ENCODE measurements at regions not wholly inside any gene's neighbourhood (a gene's known extent, or its start where the extent isn't known, plus 50 kb on each side); places are given as distances from the start of the nearest gene placed in this dataset.

DNA sequence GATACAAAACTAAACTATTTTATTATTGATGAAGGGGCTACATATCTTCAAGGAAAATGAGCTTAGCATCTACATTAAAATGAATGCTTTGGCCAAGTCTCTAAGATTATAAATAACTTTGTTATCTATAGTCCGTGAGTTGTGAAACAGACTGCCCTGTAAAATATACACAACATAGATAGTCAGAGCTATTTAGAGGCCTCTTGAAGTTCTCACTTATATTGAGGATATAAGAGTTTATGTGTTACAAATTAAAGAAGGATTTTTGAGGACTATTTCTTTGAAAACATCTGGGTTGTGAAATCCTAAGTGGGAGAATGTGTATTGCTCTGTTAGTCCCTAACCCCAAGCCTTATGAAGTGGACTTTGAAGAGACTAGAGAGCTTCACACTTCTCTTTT, 292.0 kb upstream of the CDH2 start:
- Histone ChIP-seq H3K9me3 (no peaks in the 10 kb centered on the region), H3K4me3 (no peak overlapping the region), H3K4me1 (no peaks in the 10 kb centered on the region), H3K27me3 (no peaks in the 10 kb centered on the region), H3K27ac (no peak overlapping the region), H3K36me3 (replicated peaks in 1 of 2; ENCODE audit: insufficient read depth in 1 of 2, low read depth in 2 of 2) (no peaks in the 10 kb centered on the region)
- intact Hi-C loops (cut with DNase I): no loop called here
- TF ChIP-seq, protein P1, sequence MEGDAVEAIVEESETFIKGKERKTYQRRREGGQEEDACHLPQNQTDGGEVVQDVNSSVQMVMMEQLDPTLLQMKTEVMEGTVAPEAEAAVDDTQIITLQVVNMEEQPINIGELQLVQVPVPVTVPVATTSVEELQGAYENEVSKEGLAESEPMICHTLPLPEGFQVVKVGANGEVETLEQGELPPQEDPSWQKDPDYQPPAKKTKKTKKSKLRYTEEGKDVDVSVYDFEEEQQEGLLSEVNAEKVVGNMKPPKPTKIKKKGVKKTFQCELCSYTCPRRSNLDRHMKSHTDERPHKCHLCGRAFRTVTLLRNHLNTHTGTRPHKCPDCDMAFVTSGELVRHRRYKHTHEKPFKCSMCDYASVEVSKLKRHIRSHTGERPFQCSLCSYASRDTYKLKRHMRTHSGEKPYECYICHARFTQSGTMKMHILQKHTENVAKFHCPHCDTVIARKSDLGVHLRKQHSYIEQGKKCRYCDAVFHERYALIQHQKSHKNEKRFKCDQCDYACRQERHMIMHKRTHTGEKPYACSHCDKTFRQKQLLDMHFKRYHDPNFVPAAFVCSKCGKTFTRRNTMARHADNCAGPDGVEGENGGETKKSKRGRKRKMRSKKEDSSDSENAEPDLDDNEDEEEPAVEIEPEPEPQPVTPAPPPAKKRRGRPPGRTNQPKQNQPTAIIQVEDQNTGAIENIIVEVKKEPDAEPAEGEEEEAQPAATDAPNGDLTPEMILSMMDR (IDR thresholded peaks at IDR 0.05): no peak
- no peak for TF ChIP-seq POLR2A (IDR thresholded peaks at IDR 0.05)
- ATAC-seq (no peak), DNase-seq (no peak)
- WGBS, 2 donors: 4 to 24% methylated on average over 1 of the region's 1 CpG

DNA sequence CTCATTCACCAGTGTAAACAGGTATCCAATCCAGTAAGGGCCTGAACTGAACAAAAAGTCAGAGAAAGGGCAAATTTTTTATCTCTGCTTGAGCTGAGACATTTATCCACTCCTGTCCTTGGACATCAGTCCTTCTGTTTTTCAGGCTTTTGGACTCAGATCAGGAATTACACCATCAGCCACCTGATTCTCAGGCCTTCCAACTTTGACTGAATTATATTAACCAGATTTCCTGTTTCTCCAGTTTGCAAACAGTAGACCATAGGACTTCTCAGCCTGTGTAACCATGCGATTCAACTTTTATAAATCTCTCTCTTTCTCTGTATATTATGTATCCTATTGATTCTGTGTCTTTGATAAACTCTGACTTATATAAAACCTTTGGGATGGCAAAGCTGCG, 289.3 kb upstream of the CDH2 start:
- TF ChIP-seq POLR2A (IDR thresholded peaks at IDR 0.05): no peak
- TF ChIP-seq, protein P1 (IDR thresholded peaks at IDR 0.05): no peak
- ATAC-seq (no peak), DNase-seq (no peak)
- intact Hi-C loops (cut with DNase I): no loop called here
- Histone ChIP-seq H3K36me3 (replicated peaks in 1 of 2; ENCODE audit: insufficient read depth in 1 of 2, low read depth in 2 of 2) (no peaks in the 10 kb centered on the region), H3K4me3 (no peak overlapping the region), H3K9me3 (no peaks in the 10 kb centered on the region), H3K4me1 (no peaks in the 10 kb centered on the region), H3K27me3 (no peaks in the 10 kb centered on the region), H3K27ac (no peak overlapping the region)
- 64 to 68% methylated on average over 2 of the region's 2 CpGs for WGBS, 2 donors

DNA sequence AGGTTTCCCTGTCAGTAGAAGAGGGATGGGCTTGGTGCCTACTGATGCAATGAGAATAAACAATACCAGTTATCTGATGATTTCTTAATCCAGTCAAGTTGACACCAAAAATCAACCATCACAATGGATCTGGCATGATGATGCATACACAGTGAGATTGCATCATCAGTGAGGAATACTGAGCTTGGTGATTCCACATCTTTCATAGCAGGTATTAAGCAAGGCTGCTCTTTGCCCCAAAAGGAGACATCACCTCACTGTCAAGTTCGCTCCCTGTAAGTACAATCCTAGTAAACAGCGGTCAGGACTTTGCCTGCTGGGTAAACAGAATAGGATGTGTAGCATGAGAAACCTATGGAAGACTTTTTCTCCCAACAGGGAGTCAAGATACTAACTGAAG, 282.7 kb upstream of the CDH2 start:
- no peak for TF ChIP-seq POLR2A (IDR thresholded peaks at IDR 0.05)
- TF ChIP-seq, protein P1 (IDR thresholded peaks at IDR 0.05): no peak
- 67 to 77% methylated on average over 2 of the region's 2 CpGs for WGBS, 2 donors
- intact Hi-C loops (cut with DNase I): no loop called here

DNA sequence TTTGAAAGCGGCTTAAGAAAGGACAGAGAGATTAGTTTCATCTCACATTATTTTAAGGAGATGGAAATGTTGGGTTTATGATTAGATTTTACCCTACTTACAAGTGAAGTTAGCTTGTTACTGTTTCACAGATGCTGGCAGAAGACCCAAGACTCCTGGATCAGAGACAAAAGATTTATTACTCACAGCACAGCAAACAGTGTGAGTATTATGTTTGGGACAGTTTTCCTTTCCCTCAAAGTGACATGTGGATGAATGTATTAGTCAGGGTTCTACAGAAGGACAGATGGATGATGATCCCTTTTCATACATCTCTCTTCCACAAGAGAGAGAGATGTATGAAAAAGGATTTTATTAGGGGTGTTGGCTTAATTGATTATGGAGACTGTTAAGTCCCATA, 281.8 kb upstream of the CDH2 start:
- Histone ChIP-seq H3K27ac (no peak overlapping the region), H3K4me1 (no peaks in the 10 kb centered on the region), H3K27me3 (no peaks in the 10 kb centered on the region), H3K4me3 (no peak overlapping the region), H3K36me3 (replicated peaks in 1 of 2; ENCODE audit: insufficient read depth in 1 of 2, low read depth in 2 of 2) (no peaks in the 10 kb centered on the region), H3K9me3 (no peaks in the 10 kb centered on the region)
- ATAC-seq: no peak
- 67 to 77% methylated on average over 1 of the region's 1 CpG for WGBS, 2 donors
- no peak for DNase-seq
- TF ChIP-seq, protein P1 (IDR thresholded peaks at IDR 0.05): no peak
- TF ChIP-seq POLR2A (IDR thresholded peaks at IDR 0.05): no peak
- intact Hi-C loops (cut with DNase I): no loop called here

More for the DNA sequence above, 282.7 kb upstream of the CDH2 start:
- no peak overlapping the region for H3K27ac ChIP-seq
- H3K36me3 ChIP-seq (replicated peaks in 1 of 2; ENCODE audit: insufficient read depth in 1 of 2, low read depth in 2 of 2): no peaks in the 10 kb centered on the region
- ATAC-seq (no peak), DNase-seq (no peak)
- no peaks in the 10 kb centered on the region for H3K9me3 ChIP-seq
- no peak overlapping the region for H3K4me3 ChIP-seq
- no peaks in the 10 kb centered on the region for H3K4me1 ChIP-seq
- H3K27me3 ChIP-seq: no peaks in the 10 kb centered on the region

DNA sequence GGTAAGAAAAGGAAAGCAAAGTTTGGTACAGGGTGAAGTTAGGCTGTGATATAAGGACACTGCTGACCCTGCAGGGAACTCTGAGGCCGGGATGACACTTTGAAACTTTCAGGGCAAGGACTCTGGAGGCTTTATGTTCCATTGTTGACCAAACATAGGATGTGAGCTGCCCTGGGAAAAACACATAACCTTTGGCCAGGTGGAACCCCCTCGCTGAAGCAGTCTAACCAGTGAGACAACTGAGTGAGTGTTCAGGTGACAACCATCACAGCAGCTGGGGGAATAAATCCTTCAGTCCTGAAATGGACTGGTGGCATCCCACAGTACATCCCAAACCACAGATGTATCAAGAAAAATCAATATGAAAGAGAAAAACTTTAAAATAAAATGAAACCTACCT, 280.9 kb upstream of the CDH2 start:
- Histone ChIP-seq H3K4me1 (no peaks in the 10 kb centered on the region), H3K4me3 (no peak overlapping the region), H3K9me3 (no peaks in the 10 kb centered on the region), H3K27me3 (no peaks in the 10 kb centered on the region), H3K27ac (no peak overlapping the region), H3K36me3 (replicated peaks in 1 of 2; ENCODE audit: insufficient read depth in 1 of 2, low read depth in 2 of 2) (no peaks in the 10 kb centered on the region)
- WGBS, 2 donors: 20 to 24% methylated on average over 2 of the region's 2 CpGs
- DNase-seq: no peak
- no peak for ATAC-seq
- TF ChIP-seq POLR2A (IDR thresholded peaks at IDR 0.05): no peak
- TF ChIP-seq, protein P1 (IDR thresholded peaks at IDR 0.05): no peak
- intact Hi-C loops (cut with DNase I): no loop called here

Measured in body of pancreas (tissue), 4 donors.